Activated gamma-delta T cell treated with Interleukin-2 at 50 U/mL for 16 hours (primary cell): ENCODE measurements at regions not wholly inside any gene's neighbourhood (a gene's known extent, or its start where the extent isn't known, plus 50 kb on each side); places are given as distances from the start of the nearest gene placed in this dataset.
"Not testable (repeated sequence)": the region's sequence is repeated elsewhere in the genome, so short reads cannot be mapped to it uniquely, and the experiment has no call there.

Source experiments
- DNase-seq: peaks from one replicate; pipeline ENCODE4 v3.0.0-alpha.2; 2020

GRCh38 chr6:165002358-165002757 is 307.0 kb downstream of the C6orf118 start:
- no peak for DNase-seq

GRCh38 chr6:165001502-165002157 is 307.8 kb downstream of the C6orf118 start:
- DNase-seq, result no peak

GRCh38 chr6:164998297-164998696 is 311.1 kb downstream of the C6orf118 start:
- DNase-seq, result no peak

- no peak for DNase-seq
Measured at GRCh38 chr6:164996838-164997237, 312.6 kb downstream of the C6orf118 start.

- DNase-seq, result no peak
Measured at GRCh38 chr6:164991573-164991972, 317.8 kb downstream of the C6orf118 start.

- DNase-seq, result no peak
Measured at GRCh38 chr6:164990901-164991300, 318.5 kb downstream of the C6orf118 start.

GRCh38 chr6:164982389-164982788 is 327.0 kb downstream of the C6orf118 start:
- no peak for DNase-seq

- no peak for DNase-seq
Measured at GRCh38 chr6:164967102-164967501, 342.3 kb downstream of the C6orf118 start.

- no peak for DNase-seq
Measured at GRCh38 chr6:164962805-164963204, 346.6 kb downstream of the C6orf118 start.

GRCh38 chr6:164947164-164947563 is 362.2 kb downstream of the C6orf118 start:
- DNase-seq, result no peak

- DNase-seq, result no peak
Measured at GRCh38 chr6:164942271-164942670, 367.1 kb downstream of the C6orf118 start.

GRCh38 chr6:164933238-164933794 is 376.1 kb downstream of the C6orf118 start:
- DNase-seq, result not testable (repeated sequence)

- no peak for DNase-seq
Measured at GRCh38 chr6:164929408-164929977, 379.9 kb downstream of the C6orf118 start.

- DNase-seq, result no peak
Measured at GRCh38 chr6:164928728-164929407, 380.5 kb downstream of the C6orf118 start.

GRCh38 chr6:164928057-164928727 is 381.2 kb downstream of the C6orf118 start:
- no peak for DNase-seq

- DNase-seq, result peak; percentile 23
Measured at GRCh38 chr6:164927288-164928056, 381.9 kb downstream of the C6orf118 start.

- DNase-seq, result no peak
Measured at GRCh38 chr6:164926686-164927085, 382.7 kb downstream of the C6orf118 start.

GRCh38 chr6:164925681-164926530 is 383.5 kb downstream of the C6orf118 start:
- DNase-seq, result no peak

GRCh38 chr6:164924674-164925073 is 384.7 kb downstream of the C6orf118 start:
- DNase-seq, result no peak

GRCh38 chr6:164917211-164917610 is 392.2 kb downstream of the C6orf118 start:
- DNase-seq, result no peak

- no peak for DNase-seq
Measured at GRCh38 chr6:164916087-164916486, 393.3 kb downstream of the C6orf118 start.
